ENCODE measurements at regions not wholly inside any gene's neighbourhood (a gene's known extent, or its start where the extent isn't known, plus 50 kb on each side); places are given as distances from the start of the nearest gene placed in this dataset.

GRCh38 chr5:10891193-10891592 lies 130.2 kb upstream of the DAP start:
- TF ChIP-seq CTCF (IDR thresholded peaks at IDR 0.05), result no peak
- TF ChIP-seq EZH2 (IDR thresholded peaks at IDR 0.05), result no peak
